ENCODE measurements at regions not wholly inside any gene's neighbourhood (a gene's known extent, or its start where the extent isn't known, plus 50 kb on each side); places are given as distances from the start of the nearest gene placed in this dataset.

DNA sequence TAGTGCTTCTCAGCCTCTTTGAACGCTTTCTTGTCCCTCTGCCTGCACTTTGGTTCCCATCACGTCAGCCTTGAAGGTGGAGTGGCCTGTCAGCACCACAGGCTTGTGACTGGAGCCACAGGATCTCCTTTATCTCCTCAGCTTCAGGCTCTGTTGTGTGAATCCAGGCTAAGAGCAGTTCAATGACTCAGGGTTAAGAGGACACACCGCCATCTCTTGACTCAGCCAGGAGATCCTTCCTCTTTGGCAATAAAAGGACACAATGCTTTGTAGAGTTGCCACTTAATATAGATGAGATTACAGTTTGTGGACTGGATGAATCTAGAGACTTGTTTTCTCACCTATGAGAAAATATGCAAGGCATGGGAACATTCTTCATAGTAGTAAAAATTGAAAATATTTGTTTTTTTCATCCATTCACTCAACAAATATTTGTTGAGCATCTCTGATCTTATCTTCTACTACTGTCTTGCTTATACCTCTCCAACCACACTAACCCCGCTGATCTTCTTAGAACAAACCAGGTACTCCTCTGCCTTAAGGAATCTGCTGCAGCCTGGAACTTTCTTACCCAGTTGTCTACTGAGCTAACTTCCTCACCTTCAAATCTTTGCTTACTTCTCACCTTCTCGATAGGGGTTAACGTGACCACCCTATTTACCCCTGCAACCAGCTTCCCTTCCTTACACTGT, 62.3 kb downstream of the UCHL1 start:
- no peak for DNase-seq

DNA sequence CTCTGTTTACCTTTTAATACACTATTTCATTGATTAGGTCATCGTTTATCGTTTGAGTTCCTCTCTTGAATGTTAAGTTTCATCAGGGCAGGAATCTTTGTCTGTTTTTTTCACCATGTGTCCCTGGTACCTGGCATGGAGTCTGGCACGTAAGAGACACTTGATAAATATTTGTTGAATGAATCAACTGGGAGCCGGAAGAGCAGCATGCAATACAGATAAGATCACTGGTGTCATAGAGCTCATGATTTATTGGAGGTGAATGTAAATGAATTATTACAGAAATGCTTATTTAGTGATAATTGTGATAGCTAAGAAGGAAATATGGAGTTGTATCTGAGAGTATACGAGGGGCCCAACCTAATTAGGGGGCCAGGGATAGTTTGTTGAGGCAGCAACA, 62.8 kb downstream of the UCHL1 start:
- DNase-seq = no peak

GRCh38 chr4:41320278-41320677, 63.5 kb downstream of the UCHL1 start:
- no peak for DNase-seq

DNA sequence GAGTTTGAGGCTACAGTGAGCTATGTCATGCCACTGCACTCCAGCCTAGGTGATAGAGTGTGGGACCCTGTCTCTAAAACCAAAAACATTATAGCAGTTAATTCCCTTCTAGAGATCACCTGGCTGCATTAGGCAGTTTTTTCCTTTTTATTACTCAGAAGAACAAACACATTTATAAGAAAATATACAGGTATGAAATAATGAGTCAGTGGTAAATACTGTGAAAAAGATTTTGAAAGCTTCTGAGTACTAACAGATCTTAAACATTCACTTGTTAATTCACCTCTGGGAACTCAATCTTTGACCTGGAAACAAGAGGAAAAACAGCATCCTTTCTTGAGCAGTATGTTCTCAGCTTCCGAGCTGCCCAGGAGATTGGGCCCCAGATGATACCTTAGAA, 64.1 kb downstream of the UCHL1 start:
- DNase-seq = no peak

DNA sequence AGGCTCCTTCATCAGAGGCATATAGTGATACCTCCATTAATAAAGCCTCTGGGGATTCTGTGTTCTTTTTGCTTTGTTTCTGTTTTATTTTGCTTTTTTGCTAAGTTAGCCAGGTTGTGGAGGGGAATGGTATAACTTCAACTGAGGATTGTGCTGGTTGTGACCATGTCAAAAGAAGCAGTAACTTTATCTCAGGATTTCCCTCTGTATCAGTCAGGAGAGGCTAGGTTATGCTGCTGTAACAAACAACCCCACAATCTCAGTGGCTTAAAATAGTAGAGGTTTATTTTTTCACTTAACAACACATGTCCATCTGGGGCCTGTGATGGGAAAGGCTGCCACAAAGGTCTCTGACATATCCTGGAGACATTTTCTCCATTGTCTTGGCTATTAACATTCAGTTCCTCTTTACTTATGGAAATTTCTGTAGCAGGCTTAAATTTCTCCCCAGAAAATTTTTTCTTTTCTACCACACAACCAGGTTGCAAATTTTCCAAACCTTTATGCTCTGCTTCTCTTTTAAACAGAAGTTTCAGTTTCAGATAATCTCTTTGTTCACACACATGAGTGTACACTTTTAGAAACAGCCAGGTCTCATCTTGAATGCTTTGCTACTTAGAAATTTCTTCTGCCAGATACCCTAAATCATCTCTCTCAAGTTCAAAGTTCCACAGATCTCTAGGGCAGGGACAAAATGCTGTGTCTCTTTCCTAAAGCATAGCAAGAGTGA, 64.7 kb downstream of the UCHL1 start:
- DNase-seq = no peak

- DNase-seq = no peak
These were observed 65.9 kb downstream of the UCHL1 start for GRCh38 chr4:41322617-41323016.

DNA sequence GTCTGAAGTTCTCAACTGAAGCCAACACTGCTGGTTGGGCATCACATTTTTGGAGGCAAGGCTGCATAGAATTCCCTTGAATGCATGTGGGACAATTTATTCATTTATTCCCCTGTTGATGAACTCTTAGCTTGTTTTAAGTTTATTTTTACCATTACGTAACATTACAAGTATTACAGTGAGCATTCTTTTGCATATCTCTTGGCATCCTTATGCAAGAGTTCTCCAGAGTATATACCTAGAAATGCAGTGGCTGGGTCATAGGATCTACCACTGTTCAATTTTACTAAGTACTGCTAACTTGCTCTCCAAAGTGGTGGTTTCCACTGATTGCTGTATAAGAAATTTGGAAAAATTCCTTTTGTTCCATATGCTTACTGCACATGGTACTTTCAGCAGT, 66.5 kb downstream of the UCHL1 start:
- no peak for DNase-seq

DNA sequence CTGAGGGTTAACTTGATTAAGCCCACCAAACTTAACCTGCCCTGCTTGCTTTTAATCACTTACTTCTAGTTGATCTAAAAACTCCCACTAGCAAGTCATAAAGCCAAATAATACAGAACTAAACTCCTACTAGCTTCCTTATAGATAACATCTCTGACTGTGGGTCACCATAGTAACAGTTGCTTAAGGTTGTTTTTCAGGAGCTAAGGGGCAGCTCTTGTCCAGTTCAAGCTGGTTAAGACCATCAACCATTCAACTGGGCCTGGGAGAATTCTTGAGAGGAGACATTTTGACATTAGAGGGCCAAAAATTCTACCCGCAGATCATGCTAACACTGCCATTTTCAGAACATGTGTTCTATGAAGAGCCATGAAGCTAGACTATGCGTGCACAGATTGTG, 67.0 kb downstream of the UCHL1 start:
- DNase-seq = no peak

DNA sequence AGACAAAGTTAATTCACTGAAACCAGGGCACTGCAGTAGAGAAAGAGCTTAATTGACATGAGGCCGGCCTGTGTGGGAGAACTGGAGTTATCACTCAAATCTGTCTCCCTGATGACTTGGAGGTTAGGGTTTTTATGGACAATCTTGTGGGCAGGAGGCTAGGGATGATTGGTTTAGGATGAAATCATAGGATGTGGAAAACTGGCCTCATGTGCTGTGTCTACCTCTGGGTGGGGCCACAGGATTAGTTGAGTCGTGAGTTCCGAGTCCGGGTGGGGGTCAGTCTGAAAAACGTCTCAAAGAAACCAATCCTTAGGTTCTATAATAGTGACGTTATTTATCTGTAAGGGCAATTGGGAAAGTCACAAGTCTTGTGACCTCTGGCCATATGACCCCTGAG, 68.1 kb downstream of the UCHL1 start:
- DNase-seq = no peak

- no peak for DNase-seq
These were observed 69.2 kb downstream of the UCHL1 start for GRCh38 chr4:41325901-41326300.

DNA sequence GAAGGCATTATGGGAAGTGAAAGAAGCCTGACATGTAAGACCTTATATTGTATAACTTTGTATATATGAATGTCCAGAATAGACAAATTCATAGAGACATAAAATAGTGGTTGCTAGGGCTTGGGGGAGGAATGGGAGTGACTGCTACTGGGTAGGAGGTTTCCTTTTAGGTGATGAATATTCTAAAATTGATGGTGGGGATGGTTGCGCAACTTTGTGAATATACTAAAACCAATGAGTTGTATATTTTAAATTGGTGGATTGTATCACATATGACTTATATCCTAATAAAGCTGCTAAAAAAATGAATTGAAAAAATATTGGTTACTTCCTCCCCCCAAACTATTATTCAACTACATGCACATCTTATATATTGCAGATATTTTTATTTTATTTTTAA, 70.0 kb downstream of the UCHL1 start:
- no peak for DNase-seq

- DNase-seq = no peak
These were observed 71.0 kb downstream of the UCHL1 start for GRCh38 chr4:41327770-41328169.

DNA sequence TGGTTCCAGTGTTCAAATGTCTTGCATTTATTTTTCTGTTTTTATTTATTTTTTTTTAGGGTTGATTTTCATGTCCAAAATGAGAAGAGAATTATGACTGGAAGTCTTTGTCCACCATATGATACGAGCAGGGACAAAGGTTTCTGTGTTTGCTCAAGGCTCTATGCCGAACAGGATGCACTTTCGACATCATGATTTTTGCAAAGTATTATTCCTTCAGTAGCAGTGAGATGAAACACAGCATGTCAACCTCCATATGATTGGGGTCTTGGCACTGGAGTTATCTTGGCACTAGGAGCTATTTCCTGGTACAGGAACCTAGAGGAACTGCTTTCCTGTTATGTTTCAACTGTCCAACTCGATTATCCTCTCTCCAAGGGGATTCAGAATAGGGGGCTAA, 72.6 kb downstream of the UCHL1 start:
- DNase-seq = no peak

DNA sequence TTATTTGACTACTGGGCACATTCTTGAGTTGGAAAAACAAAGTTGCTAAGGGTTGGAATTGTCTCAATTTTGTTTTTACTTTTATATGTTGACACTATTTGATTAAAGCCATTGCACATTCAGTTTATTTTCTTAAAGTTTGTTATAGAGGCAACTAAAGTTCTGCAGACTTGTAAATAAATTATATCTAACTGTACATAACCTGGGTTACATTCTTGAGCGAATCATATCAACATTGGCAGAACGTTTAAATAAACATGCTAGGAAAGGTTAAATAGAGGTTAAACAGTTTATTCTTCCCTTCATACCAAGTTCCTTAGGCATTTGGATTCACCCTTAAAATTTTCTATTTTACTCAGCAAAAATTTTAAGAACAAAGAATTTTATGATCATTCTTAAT, 74.5 kb downstream of the UCHL1 start:
- DNase-seq = no peak

DNA sequence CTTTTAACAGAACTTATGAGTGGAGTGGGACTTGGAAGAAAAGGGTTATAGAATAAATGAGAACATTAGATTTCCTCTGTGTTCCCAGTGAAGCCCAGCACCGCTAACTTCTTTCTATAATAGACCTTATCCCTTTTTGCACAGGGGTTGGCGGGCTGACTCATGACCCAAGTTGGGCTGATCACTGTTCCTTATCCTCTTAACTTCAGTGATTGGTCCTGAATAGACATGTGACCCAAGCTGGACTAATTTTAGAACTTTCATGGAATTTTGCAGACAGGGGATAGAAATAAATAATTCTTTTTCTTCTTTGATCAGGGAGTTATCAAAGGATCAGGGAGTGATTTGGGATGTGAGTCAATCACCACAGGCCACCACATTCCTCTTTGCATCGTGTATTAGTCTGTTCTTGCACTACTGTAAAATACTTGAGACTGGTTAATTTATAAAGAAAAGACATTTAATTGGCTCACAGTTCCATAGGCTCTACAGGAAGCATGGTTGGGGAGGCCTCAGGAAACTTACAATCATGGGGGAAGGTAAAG, 75.9 kb downstream of the UCHL1 start:
- DNase-seq = no peak

DNA sequence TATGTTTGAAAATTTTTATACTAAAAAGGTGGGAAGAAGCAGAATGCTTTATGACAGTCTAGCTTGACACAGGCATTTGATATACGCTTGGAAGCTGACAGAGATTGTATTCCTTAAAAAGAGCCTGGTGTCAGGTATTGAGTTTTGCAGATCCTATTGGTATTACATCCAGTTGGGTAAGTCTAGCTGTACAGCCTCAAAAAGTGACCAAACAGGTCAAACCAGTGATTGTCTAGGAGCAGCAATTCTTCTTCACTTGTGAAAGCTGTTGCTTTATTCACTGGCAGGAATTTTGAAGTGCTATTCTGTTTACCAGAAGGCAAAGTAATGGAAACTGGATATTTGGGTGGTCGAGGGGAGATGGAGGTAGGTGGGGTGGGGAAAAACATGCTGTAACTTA, 77.5 kb downstream of the UCHL1 start:
- DNase-seq = no peak

GRCh38 chr4:41339812-41340809, 83.4 kb downstream of the UCHL1 start:
- DNase-seq = peak; percentile 11

DNA sequence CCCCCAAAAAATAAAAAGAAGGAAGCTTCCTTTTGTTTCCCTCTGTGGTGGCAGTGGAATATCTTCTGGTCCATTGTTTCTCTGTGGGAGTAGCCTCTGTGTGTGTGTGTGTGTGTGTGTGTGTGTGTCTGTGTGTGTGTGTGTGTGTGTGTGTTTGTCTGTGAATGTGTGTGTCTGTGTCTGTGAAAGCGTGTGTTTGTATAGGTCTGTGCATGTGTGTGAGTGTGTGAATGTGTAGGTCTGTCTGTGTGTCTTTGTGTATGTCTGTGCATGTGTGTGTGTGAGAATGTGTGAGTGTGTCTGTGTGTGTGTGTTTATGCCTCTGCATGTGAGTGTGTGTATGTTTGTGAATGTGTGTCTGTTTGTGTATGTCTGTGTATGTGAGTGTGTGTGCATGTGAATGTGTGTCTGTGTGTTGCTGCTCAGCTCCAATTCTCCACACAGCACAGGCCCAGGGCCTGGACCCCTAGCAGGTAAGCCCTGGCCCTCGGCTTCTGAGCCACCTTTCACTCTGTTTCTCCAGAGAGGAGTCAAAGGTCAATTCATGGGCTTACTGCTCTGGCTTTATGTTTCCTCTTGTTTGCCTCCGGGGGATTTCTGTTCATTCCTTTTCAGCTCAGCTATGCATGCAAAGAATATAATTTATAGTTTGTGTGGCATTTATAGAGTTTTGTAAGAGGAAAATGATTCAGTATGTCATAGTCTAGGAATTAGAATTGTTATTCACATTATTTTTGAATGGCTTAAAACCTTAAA, 89.8 kb downstream of the UCHL1 start:
- DNase-seq = no peak

- DNase-seq = no peak
These were observed 92.3 kb downstream of the UCHL1 start for GRCh38 chr4:41349021-41349420.

GRCh38 chr4:41358647-41359421, 102.1 kb downstream of the UCHL1 start:
- peak; percentile 87 for DNase-seq

DNA sequence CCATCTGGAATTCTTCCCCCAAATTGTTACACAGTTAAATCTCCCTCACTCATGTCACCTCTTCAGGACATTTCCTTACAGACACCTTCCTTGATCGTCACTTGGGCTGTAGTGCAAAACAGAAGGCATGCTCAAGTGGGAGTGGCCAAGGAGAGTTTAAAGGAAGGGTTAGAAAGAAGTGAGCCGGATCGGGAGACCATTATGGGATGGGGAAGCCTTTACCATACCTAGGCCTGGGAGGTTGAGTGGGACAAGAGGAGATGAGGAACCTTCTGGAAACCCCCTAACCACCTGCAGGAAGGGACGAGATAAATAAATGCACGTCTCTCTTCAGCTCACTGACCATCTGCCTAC, 102.7 kb downstream of the UCHL1 start:
- no peak for DNase-seq

DNA sequence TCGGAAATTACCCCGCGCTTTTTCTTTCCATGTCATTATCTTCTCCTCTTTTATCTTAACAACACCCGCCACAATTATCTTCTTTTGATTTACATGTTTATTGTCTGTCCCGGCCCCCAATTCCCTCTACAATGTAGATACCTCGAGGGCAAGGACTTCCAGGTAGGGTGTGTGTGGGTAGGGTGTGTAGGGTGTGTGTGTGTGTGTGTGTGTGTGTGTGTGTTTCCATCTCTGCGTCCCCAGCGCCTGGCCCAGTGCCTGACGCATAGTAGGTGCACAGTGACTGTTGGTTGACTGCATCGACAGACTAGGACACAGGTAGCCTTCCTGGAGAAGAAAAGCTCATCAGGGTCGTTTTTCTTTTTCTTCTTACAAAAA, 103.1 kb downstream of the UCHL1 start:
- DNase-seq = no peak

Measured in NCI-H1092 (cell line).